Stomach (tissue), 8 donors: ENCODE measurements at regions not wholly inside any gene's neighbourhood (a gene's known extent, or its start where the extent isn't known, plus 50 kb on each side); places are given as distances from the start of the nearest gene placed in this dataset.

Experiments used
- DNase-seq, 2 donors: peaks; one replicate each; pipeline versions ENCODE4 v3.0.0 to v3.0.0-alpha.2; 2013 to 2019
- H3K27ac ChIP-seq, 5 donors: fragments of 200-600 bp in 4 of 5; sonication (generic) in 4 of 5; one replicate each; pipeline ENCODE4 v1.5.1; 2013 to 2019; ENCODE audit warnings: mild to moderate bottlenecking in 1 of 5, moderate library complexity in 1 of 5
- H3K27me3 ChIP-seq, 3 donors: fragments of 200-600 bp; sonication (generic); one replicate each; pipeline ENCODE4 v1.5.1; 2017 to 2019; ENCODE audit warnings: mixed run types in 1 of 3
- H3K36me3 ChIP-seq, 4 donors: fragments of 200-600 bp; sonication (generic); 1 replicate in 3 of 4; 2 replicates in 1 of 4; pipeline ENCODE4 v1.5.1; 2016 to 2019
- H3K4me1 ChIP-seq, 4 donors: fragments of 200-600 bp; sonication (generic); one replicate each; pipeline ENCODE4 v1.5.1; 2016 to 2019
- H3K4me3 ChIP-seq, 4 donors: fragments of 200-600 bp; sonication (generic) in 3 of 4; one replicate each; pipeline ENCODE4 v1.5.1; 2016 to 2019; ENCODE audit warnings: mild to moderate bottlenecking in 1 of 4
- H3K9me3 ChIP-seq, 4 donors: fragments of 200-600 bp; sonication (generic); one replicate each; pipeline ENCODE4 v1.5.1; 2016 to 2019
- EP300 ChIP-seq: sonication (generic); formaldehyde crosslinking; IDR thresholded peaks from one replicate; pipeline ENCODE4 v1.6.1; 2017; ENCODE audit warnings: antibody characterized with exemption
- POLR2A ChIP-seq, 4 donors: fragments of 450-650 bp; IDR thresholded peaks; one replicate each; pipeline ENCODE4 v1.6.1; 2016; ENCODE audit warnings: antibody characterized with exemption in 4 of 4, control low read depth in 2 of 4, mild to moderate bottlenecking in 1 of 4, moderate library complexity in 1 of 4
- POLR2AphosphoS5 ChIP-seq, 3 donors: sonication (generic); formaldehyde crosslinking; IDR thresholded peaks; one replicate each; pipeline ENCODE4 v1.6.1; 2016; ENCODE audit warnings: antibody characterized with exemption in 3 of 3
- WGBS, 5 donors: extraction: QIAGEN DNeasy Blood & Tissue Kit in 3 of 5; methylation state at CpG; one replicate each; pipeline versions ENCODE4 v1.1.5 to v1.1.7; 2013 to 2018; 5-methylcytosine and 5-hydroxymethylcytosine counted together
- intact Hi-C: fragments of 100-400 bp; cut with DNase I; formaldehyde crosslinking; loops from one replicate; pipeline ENCODE4 v1.15.1; 2023; ENCODE audit warnings: low total_unique reads
- TF ChIP-seq, protein P1 (sequence below), 7 experiments: fragments of 450-650 bp in 4 of 7; fragments of 200-600 bp in 3 of 7; sonication (generic) in 3 of 7; IDR thresholded peaks; one replicate each; pipeline ENCODE4 v1.5.1; 2016 to 2019; ENCODE audit warnings: antibody characterized with exemption in 7 of 7, control low read depth in 2 of 7, mild to moderate bottlenecking in 1 of 7
- donor health status: healthy with polysubstance abuse.
- donor health status: Bipolar disorder and iron deficiency.
- donor health status: healthy.

DNA sequence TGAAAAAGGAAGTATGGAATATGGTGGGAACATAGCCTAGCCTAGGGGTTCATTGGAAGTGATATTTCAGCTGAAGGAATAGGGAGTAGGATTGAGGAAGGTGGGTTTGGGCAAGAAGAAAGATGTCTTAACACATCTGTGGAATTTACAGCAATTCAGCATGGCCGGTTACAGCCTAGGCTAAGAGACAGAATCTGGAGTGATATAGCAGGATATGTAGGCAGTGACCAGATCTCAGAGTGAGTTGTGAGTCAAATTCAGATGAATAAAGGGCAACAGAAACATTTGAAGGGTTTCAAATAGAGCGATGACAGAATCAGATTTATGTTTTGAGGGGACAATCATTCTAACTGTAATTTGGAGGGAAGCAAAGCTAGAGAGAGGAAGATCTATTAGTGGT, 199.0 kb upstream of the PRPS1L1 start:
- no peaks in the 10 kb centered on the region for H3K27me3 ChIP-seq
- no peaks in the 10 kb centered on the region for H3K9me3 ChIP-seq
- DNase-seq, result no peak
- no peak for TF ChIP-seq POLR2A (IDR thresholded peaks at IDR 0.05)
- no peak for TF ChIP-seq EP300
- TF ChIP-seq, protein P1, sequence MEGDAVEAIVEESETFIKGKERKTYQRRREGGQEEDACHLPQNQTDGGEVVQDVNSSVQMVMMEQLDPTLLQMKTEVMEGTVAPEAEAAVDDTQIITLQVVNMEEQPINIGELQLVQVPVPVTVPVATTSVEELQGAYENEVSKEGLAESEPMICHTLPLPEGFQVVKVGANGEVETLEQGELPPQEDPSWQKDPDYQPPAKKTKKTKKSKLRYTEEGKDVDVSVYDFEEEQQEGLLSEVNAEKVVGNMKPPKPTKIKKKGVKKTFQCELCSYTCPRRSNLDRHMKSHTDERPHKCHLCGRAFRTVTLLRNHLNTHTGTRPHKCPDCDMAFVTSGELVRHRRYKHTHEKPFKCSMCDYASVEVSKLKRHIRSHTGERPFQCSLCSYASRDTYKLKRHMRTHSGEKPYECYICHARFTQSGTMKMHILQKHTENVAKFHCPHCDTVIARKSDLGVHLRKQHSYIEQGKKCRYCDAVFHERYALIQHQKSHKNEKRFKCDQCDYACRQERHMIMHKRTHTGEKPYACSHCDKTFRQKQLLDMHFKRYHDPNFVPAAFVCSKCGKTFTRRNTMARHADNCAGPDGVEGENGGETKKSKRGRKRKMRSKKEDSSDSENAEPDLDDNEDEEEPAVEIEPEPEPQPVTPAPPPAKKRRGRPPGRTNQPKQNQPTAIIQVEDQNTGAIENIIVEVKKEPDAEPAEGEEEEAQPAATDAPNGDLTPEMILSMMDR (IDR thresholded peaks at IDR 0.05), result no peak
- H3K4me1 ChIP-seq, result peaks cover 0 to 7% (median 0%) of the 10 kb centered on the region in 4 donors
- no peak overlapping the region for H3K27ac ChIP-seq
- WGBS, 5 donors, result 93 to 96% (median 94%) methylated on average over 2 of the region's 2 CpGs
- no peaks in the 10 kb centered on the region for H3K36me3 ChIP-seq
- intact Hi-C loops, result no loop called here
- H3K4me3 ChIP-seq, result no peak overlapping the region

DNA sequence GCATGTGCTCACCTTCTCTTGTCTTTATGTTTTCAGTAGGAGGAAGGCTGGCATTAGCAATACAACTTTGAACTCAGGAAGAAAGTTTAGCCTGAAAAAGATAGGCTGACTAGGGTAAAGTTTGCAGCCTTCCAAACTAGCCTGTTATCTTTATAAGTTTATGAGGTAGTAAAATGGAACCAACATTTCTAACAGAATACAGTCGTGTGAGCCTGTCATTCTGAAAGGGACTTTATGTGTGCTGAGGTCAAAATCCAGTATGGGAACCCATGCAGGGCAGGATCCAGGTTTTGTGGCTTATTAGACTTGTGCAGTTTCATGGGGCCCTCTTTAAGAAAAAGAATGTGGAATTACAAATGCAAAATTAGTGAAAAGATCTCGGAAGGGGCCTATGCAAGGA, 201.0 kb upstream of the PRPS1L1 start:
- no peak for DNase-seq
- TF ChIP-seq POLR2A (IDR thresholded peaks at IDR 0.05), result no peak
- TF ChIP-seq POLR2AphosphoS5 (IDR thresholded peaks at IDR 0.05), result no peak
- TF ChIP-seq, protein P1 (IDR thresholded peaks at IDR 0.05), result no peak
- intact Hi-C loops, result no loop called here

DNA sequence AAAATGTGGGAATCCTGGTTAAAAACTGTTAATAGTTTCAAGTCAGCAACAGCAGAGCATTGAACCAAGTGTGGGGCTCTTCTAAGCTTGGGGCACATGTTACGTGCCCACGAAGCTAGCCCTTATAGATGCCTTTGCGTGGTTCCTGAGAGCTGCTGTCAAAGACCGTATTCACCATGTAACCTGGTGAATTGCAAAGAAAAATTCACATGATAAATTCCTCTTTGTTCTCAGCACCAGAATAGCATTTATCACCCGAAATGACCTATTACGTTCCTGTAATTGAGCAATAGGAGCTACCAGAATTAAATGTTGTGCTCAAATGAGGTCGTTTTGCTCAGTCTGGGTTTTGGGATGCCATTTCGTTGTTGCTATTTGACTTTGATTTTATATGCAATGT, 202.6 kb upstream of the PRPS1L1 start:
- Histone ChIP-seq H3K4me3 (no peak overlapping the region), H3K36me3 (no peaks in the 10 kb centered on the region), H3K9me3 (no peaks in the 10 kb centered on the region), H3K4me1 (no peaks in the 10 kb centered on the region), H3K27me3 (no peaks in the 10 kb centered on the region), H3K27ac (no peak overlapping the region)
- intact Hi-C loops, result no loop called here
- TF ChIP-seq, protein P1 (IDR thresholded peaks at IDR 0.05), result no peak
- no peak for TF ChIP-seq EP300
- no peak for TF ChIP-seq POLR2A (IDR thresholded peaks at IDR 0.05)
- no peak for TF ChIP-seq POLR2AphosphoS5 (IDR thresholded peaks at IDR 0.05)
- DNase-seq, result no peak
- WGBS, 5 donors, result 81 to 90% (median 86%) methylated on average over 8 of the region's 8 CpGs

More for the DNA sequence above, 201.0 kb upstream of the PRPS1L1 start:
- no peak overlapping the region for H3K4me3 ChIP-seq
- no peaks in the 10 kb centered on the region for H3K36me3 ChIP-seq
- H3K4me1 ChIP-seq, result peaks cover 0 to 5% (median 0%) of the 10 kb centered on the region in 4 donors
- H3K27me3 ChIP-seq, result no peaks in the 10 kb centered on the region
- H3K27ac ChIP-seq, result no peak overlapping the region
- WGBS, 5 donors, result 65 to 75% (median 72%) methylated on average over 2 of the region's 2 CpGs
- no peaks in the 10 kb centered on the region for H3K9me3 ChIP-seq

DNA sequence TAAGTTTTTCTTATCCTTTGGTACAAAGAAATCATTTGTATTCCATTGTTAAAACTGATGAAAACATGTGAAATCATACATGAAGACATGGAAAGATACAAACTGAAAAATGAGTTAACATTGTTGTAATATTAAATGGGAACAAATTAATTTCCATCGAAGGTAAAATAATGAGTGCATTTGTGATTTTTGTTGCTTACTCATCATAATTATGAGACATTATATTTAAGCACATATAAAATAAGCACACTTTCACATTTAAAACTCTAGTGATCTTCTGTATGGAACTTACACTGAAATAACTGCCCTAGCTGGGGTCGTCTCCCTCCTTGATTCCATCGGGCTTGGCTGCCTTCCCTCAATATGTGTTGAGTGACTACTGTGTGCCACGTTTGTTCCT, 204.2 kb upstream of the PRPS1L1 start:
- no peaks in the 10 kb centered on the region for H3K36me3 ChIP-seq
- no peak for TF ChIP-seq POLR2AphosphoS5 (IDR thresholded peaks at IDR 0.05)
- no peak for TF ChIP-seq POLR2A (IDR thresholded peaks at IDR 0.05)
- TF ChIP-seq, protein P1 (IDR thresholded peaks at IDR 0.05), result no peak
- TF ChIP-seq EP300, result no peak
- no peak overlapping the region for H3K27ac ChIP-seq
- no peak for DNase-seq
- no peaks in the 10 kb centered on the region for H3K4me1 ChIP-seq
- no peaks in the 10 kb centered on the region for H3K9me3 ChIP-seq
- intact Hi-C loops, result no loop called here
- 82 to 90% (median 86%) methylated on average over 4 of the region's 4 CpGs for WGBS, 5 donors
- no peak overlapping the region for H3K4me3 ChIP-seq
- no peaks in the 10 kb centered on the region for H3K27me3 ChIP-seq
